Transverse colon (tissue), 4 donors: ENCODE measurements at regions not wholly inside any gene's neighbourhood (a gene's known extent, or its start where the extent isn't known, plus 50 kb on each side); places are given as distances from the start of the nearest gene placed in this dataset.

Experiments used
- DNase-seq: peaks from one replicate; pipeline ENCODE4 v3.0.0-alpha.2; 2019
- H3K27ac ChIP-seq, 4 donors: fragments of 200-600 bp; sonication (generic); 2 replicates each; pipeline ENCODE4 v1.5.1; 2016 to 2018; ENCODE audit warnings: inconsistent platforms in 4 of 4
- H3K27me3 ChIP-seq: fragments of 200-600 bp; sonication (generic); 2 replicates; pipeline ENCODE4 v1.5.1; 2017; ENCODE audit warnings: inconsistent platforms
- H3K36me3 ChIP-seq, 4 donors: fragments of 200-600 bp; sonication (generic); 2 replicates each; pipeline ENCODE4 v1.5.1; 2017 to 2019; ENCODE audit warnings: inconsistent platforms in 4 of 4
- H3K4me1 ChIP-seq, 4 donors: fragments of 200-600 bp; sonication (generic); 2 replicates each; pipeline ENCODE4 v1.5.1; 2017 to 2020; ENCODE audit warnings: inconsistent platforms in 4 of 4
- H3K4me3 ChIP-seq, 4 donors: fragments of 200-600 bp; sonication (generic); 1 replicate in 1 of 4; 2 replicates in 3 of 4; pipeline versions ENCODE4 v1.5.1 to v1.6.1; 2017 to 2019; ENCODE audit warnings: inconsistent platforms in 4 of 4
- H3K9me3 ChIP-seq, 2 donors: fragments of 200-600 bp; sonication (generic); 2 replicates each; pipeline ENCODE4 v1.5.1; 2017 to 2019; ENCODE audit warnings: inconsistent platforms in 2 of 2
- EP300 ChIP-seq: sonication (generic); formaldehyde crosslinking; IDR thresholded peaks from one replicate; pipeline ENCODE4 v1.6.1; 2017; ENCODE audit warnings: antibody characterized with exemption, low read depth
- POLR2A ChIP-seq: fragments of 450-650 bp; IDR thresholded peaks from one replicate; pipeline ENCODE4 v1.6.1; 2016; ENCODE audit warnings: antibody characterized with exemption, mild to moderate bottlenecking, moderate library complexity
- POLR2AphosphoS5 ChIP-seq, 3 donors: sonication (generic); formaldehyde crosslinking; IDR thresholded peaks; one replicate each; pipeline ENCODE4 v1.6.1; 2016; ENCODE audit warnings: antibody characterized with exemption in 3 of 3
- WGBS, 2 donors: methylation state at CpG; one replicate each; pipeline ENCODE4 v1.1.5; 2018; ENCODE audit warnings: low coverage in 1 of 2; 5-methylcytosine and 5-hydroxymethylcytosine counted together
- in situ Hi-C, 4 donors: fragments of 200-750 bp; cut with MboI; loops; one replicate each; pipeline versions ENCODE4 v1.15.0 to v1.15.1; 2017; ENCODE audit warnings: low sequenced_read_pairs in 3 of 4, low pct_ligation_motif_present in 1 of 4, low pct_unique_long_range_greater_than_20kb in 1 of 4
- intact Hi-C: fragments of 100-400 bp; cut with DNase I; formaldehyde crosslinking; loops from one replicate; pipeline ENCODE4 v1.15.1; 2023; ENCODE audit warnings: low total_unique reads
- TF ChIP-seq, protein P1 (sequence below), 5 experiments: fragments of 200-600 bp in 3 of 5; fragments of 450-650 bp in 2 of 5; sonication (generic) in 3 of 5; IDR thresholded peaks; 1 replicate in 2 of 5; 2 replicates in 3 of 5; pipeline ENCODE4 v1.5.1; 2016 to 2017; ENCODE audit warnings: antibody characterized with exemption in 5 of 5, inconsistent platforms in 3 of 5, mild to moderate bottlenecking in 2 of 5, moderate library complexity in 1 of 5

DNA sequence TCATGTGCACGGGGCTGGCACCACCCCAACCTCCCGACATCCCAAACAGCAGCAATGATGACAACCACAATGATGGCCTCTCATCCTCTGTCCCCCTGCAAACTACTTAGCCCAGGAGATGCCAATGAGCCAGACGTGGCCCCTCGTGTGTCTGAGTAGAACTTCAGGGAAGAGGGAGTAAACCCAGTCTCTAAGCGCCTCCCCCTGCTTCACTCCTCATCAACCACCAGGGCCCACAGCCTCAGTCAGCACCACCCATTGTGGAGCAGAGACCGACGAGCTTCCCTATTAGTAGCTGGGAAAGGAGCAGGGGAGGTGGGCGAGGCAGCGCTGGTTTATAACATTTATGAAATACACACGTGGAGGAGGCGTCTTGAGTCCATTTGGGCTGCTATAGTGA lies 182.7 kb upstream of the SFSWAP start:
- H3K9me3 ChIP-seq, result no peaks in the 10 kb centered on the region
- no peaks in the 10 kb centered on the region for H3K27me3 ChIP-seq
- no peaks in the 10 kb centered on the region for H3K4me1 ChIP-seq
- H3K27ac ChIP-seq, result no peak overlapping the region
- in situ Hi-C loops (no loop called here), intact Hi-C loops (no loop called here)
- TF ChIP-seq, protein P1, sequence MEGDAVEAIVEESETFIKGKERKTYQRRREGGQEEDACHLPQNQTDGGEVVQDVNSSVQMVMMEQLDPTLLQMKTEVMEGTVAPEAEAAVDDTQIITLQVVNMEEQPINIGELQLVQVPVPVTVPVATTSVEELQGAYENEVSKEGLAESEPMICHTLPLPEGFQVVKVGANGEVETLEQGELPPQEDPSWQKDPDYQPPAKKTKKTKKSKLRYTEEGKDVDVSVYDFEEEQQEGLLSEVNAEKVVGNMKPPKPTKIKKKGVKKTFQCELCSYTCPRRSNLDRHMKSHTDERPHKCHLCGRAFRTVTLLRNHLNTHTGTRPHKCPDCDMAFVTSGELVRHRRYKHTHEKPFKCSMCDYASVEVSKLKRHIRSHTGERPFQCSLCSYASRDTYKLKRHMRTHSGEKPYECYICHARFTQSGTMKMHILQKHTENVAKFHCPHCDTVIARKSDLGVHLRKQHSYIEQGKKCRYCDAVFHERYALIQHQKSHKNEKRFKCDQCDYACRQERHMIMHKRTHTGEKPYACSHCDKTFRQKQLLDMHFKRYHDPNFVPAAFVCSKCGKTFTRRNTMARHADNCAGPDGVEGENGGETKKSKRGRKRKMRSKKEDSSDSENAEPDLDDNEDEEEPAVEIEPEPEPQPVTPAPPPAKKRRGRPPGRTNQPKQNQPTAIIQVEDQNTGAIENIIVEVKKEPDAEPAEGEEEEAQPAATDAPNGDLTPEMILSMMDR (IDR thresholded peaks at IDR 0.05), result no peak
- TF ChIP-seq EP300 (no peak), POLR2AphosphoS5 (IDR thresholded peaks at IDR 0.05) (no peak), POLR2A (no peak)
- WGBS, 2 donors, result 50 to 65% methylated on average over 2 to 11 of the region's 11 CpGs
- DNase-seq, result no peak
- H3K36me3 ChIP-seq, result no peaks in the 10 kb centered on the region
- H3K4me3 ChIP-seq, result no peak overlapping the region

DNA sequence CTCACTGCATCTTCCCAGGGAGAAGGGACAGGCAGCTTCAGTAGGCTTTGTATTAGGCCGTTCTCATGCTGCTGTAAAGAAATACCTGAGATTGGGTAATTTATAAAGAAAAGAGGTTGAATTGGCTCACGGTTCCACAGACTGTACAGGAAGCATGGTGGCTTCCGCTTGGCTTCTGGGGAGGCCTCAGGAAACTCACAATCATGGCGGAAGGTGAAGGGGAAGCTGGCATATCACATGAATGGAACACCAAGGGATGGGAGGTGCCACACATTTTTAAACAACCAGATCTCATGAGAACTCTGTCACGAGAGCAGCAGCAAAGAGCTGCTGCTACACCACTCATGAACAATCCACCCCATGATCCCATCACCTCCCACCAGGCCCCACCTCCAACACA lies 182.2 kb upstream of the SFSWAP start:
- Histone ChIP-seq H3K9me3 (no peaks in the 10 kb centered on the region), H3K4me3 (no peak overlapping the region), H3K36me3 (no peaks in the 10 kb centered on the region), H3K4me1 (no peaks in the 10 kb centered on the region), H3K27me3 (no peaks in the 10 kb centered on the region), H3K27ac (no peak overlapping the region)
- no peak for DNase-seq
- TF ChIP-seq POLR2AphosphoS5 (IDR thresholded peaks at IDR 0.05) (no peak), EP300 (no peak), POLR2A (no peak)
- TF ChIP-seq, protein P1 (IDR thresholded peaks at IDR 0.05), result no peak
- intact Hi-C loops (no loop called here), in situ Hi-C loops (no loop called here)
- 73% methylated on average over 5 of the region's 5 CpGs; no CpG with 5 or more reads in 1 of the 2 donors for whole genome bisulfite sequencing, 2 donors

DNA sequence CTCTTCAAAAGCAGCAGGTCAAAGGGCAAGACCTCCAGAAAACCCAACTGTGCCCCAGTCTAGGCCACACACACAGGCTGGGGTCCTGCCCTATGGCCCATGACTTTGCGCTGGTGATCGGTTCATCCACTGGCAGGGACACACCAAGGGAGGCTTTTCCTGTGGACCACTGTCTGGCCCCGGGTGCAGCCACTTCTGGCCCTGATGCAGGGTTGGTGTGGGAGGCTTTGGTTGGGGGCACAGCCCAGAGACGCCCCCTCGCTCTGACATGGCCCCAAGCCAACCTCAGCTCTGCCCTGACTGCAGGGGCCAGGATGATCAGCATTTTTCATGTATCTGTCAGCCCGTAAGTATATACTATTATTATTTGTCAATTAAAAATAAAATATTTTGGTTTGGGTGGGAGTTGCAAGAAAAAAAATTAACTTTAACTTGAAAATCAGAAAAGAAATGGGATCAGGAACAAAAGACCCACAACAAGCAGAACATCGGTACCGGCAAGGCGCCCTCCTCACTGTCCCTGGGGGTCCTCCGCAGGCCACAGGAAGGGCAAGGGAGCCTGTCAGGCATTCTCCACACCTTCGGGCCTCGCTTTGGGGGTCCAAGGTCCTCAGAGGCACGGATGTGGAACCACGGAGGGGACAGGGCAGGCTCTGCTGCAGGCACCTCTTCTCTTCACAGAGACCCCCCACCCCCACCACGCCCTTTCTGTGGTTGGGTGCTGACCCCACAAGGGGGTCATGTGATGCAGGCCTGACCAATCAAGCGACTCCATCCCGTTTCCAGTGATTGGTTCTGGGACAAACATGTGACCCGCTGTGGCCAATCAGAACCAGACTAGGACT lies 181.5 kb upstream of the SFSWAP start:
- Histone ChIP-seq H3K27me3 (no peaks in the 10 kb centered on the region), H3K27ac (no peak overlapping the region), H3K9me3 (no peaks in the 10 kb centered on the region), H3K4me1 (no peaks in the 10 kb centered on the region), H3K4me3 (no peak overlapping the region), H3K36me3 (no peaks in the 10 kb centered on the region)
- DNase-seq, result no peak
- WGBS, 2 donors, result 80 to 88% methylated on average over 10 to 18 of the region's 18 CpGs
- no peak for TF ChIP-seq POLR2AphosphoS5 (IDR thresholded peaks at IDR 0.05)
- no peak for TF ChIP-seq POLR2A
- TF ChIP-seq, protein P1 (IDR thresholded peaks at IDR 0.05), result no peak
- TF ChIP-seq EP300, result no peak
- intact Hi-C loops (loop anchor here (1.0 kb wide), 1 partner anchor 35 kb away; no protein-coding TSS in a partner anchor), in situ Hi-C loops (no loop called here)

DNA sequence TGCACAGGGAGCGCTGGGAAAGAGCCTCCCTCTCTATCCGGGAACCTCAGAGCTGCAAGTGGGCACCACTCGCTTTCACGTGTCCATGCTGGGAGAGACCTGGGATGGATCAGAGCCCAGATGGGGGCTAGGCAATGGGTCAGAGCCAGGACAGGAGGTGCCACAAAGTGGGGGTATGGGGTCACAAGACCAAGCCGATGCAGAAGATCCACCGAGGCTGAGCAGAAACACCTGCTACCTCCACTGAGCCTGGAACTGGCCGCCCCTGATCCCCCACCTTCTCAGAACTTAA lies 180.9 kb upstream of the SFSWAP start:
- Histone ChIP-seq H3K36me3 (no peaks in the 10 kb centered on the region), H3K27me3 (no peaks in the 10 kb centered on the region), H3K9me3 (no peaks in the 10 kb centered on the region), H3K4me1 (no peaks in the 10 kb centered on the region), H3K4me3 (no peak overlapping the region), H3K27ac (no peak overlapping the region)
- intact Hi-C loops, result loop anchor here (1.0 kb wide), 1 partner anchor 36 kb away; no protein-coding TSS in a partner anchor
- DNase-seq, result no peak
- no peak for TF ChIP-seq POLR2AphosphoS5 (IDR thresholded peaks at IDR 0.05)
- no peak for TF ChIP-seq POLR2A
- TF ChIP-seq, protein P1 (IDR thresholded peaks at IDR 0.05), result no peak
- TF ChIP-seq EP300, result no peak
- 91% methylated on average over 7 of the region's 7 CpGs; no CpG with 5 or more reads in 1 of the 2 donors for WGBS, 2 donors
- in situ Hi-C loops, result no loop called here
